H7 (cell line): ENCODE measurements at regions not wholly inside any gene's neighbourhood (a gene's known extent, or its start where the extent isn't known, plus 50 kb on each side); places are given as distances from the start of the nearest gene placed in this dataset.

Experiments used
- DNase-seq: peaks from one replicate; pipeline ENCODE4 v3.0.0; 2012
- H3K27me3 ChIP-seq: 2 replicates; pipeline ENCODE4 v1.6.0; 2011; ENCODE audit warnings: mild to moderate bottlenecking, low read length; ENCODE audit not compliant: control insufficient read depth, insufficient read depth
- H3K36me3 ChIP-seq: replicated peaks from 2 replicates; pipeline ENCODE4 v1.5.1; 2011; ENCODE audit warnings: low read length; ENCODE audit not compliant: control insufficient read depth, insufficient read depth
- H3K4me3 ChIP-seq: 2 replicates; pipeline ENCODE4 v1.5.1; 2011; ENCODE audit warnings: low read depth, mild to moderate bottlenecking, control low read depth, low read length, moderate library complexity; ENCODE audit not compliant: insufficient read depth

DNA sequence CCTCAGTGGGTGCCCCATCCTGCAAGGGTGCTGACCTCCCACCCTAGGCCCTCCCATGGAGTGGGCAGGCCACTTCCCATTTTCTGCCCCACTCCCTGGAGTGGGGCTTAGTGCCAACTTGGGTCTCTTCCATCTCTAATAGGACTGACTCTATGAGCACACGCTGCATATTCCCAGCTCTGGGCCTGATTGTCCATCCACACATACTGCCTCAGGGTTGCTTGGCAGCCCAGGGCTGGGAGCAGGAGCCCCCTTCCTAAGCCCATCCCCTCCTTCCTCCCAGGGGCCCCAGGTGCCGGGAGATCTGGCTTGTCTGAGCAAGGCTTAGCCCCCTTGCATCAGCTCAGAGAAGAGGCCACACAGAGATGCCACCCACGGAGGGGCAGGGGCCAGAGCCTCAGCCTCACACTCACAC, 55.1 kb downstream of the PJA1 start:
- Histone ChIP-seq H3K4me3 (no peak overlapping the region), H3K36me3 (no peaks in the 10 kb centered on the region), H3K27me3 (no peaks in the 10 kb centered on the region)
- DNase-seq, result no peak

DNA sequence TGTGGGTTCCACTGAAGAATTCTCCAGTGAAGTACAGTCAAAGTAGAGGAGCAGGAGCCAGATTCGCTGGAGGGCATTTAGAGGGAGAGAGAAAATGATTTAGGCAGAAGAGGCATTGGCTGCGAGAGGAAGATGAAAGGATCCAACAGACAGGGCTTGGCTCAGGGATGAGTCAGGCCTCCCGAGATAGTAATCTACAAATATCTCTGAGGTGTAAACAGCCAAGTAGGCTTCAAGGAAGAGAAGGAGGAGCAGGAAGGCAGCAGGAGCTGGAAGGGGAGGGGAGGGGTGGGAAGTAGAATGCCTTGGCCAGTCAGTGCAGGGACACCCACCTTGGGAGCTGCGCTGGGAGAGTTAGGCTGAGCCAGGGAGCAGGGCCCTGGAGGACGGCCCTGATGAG, 55.5 kb downstream of the PJA1 start:
- H3K4me3 ChIP-seq, result no peak overlapping the region
- DNase-seq, result no peak
- H3K36me3 ChIP-seq, result no peaks in the 10 kb centered on the region
- H3K27me3 ChIP-seq, result no peaks in the 10 kb centered on the region

DNA sequence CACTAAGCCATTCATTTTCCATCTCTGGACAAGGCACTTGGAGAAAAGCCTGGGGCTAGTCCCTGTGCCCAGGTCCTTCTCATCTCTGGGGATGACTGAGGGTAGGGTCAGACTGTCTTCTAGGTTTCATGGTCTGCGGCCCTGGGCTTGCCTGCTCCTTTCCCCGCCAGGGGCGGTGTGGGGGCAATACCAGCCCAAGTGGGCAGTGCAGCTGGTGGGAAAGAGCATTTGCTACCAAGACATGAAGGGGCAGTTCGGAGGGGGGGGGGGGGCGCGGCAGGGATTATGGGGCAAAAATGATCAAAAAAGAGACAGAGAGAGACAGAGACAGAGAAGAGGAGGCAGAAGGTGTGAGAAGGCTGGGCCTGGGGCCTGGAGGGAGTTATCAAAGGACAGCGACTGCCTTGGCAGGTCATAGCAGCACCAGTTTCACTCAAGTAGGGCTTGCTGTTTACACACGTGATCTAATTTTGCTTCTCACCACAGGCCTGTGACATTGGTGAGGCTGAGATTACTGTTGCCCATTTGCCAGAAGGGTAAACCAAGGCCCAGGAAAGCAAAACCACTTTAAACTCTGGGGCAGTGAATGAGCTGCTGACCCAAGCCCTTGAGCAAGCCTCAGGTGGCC, 56.1 kb downstream of the PJA1 start:
- peak; percentile 58 for DNase-seq
- Histone ChIP-seq H3K36me3 (no peaks in the 10 kb centered on the region), H3K27me3 (no peaks in the 10 kb centered on the region), H3K4me3 (no peak overlapping the region)

DNA sequence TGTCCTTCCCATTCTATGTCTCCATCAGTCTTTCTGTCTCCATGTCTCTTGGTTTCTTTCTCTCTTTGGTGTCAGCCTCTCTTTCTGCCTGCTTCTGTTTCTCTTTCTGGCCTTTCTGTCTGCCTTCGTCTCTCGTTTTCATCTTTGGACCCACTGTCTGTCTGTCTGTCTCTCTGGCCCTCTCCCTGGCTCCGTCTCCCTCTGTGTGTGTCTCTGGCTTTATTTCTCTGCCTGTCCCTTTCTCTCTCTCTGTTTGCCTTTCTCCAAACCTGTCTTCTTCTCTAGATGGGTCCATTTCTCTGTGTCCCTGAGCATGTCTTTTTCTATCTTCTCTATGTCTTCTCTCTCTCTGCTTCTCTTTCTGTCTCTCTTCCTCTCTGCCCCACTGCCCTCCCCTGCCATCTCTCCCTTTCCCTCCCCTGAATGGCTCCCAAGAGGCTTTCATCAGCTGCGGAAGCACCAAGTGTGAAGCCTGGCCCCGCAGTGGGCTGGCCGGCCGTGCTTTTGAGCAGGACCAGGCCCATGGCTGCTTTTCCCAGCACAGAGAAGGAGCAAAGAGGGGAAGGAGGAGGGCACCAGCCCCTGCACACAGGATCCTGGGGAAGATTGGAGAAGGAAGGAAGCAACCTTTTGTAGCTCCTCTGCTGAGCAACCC, 57.4 kb downstream of the PJA1 start:
- Histone ChIP-seq H3K27me3 (no peaks in the 10 kb centered on the region), H3K36me3 (no peaks in the 10 kb centered on the region), H3K4me3 (no peak overlapping the region)
- no peak for DNase-seq

DNA sequence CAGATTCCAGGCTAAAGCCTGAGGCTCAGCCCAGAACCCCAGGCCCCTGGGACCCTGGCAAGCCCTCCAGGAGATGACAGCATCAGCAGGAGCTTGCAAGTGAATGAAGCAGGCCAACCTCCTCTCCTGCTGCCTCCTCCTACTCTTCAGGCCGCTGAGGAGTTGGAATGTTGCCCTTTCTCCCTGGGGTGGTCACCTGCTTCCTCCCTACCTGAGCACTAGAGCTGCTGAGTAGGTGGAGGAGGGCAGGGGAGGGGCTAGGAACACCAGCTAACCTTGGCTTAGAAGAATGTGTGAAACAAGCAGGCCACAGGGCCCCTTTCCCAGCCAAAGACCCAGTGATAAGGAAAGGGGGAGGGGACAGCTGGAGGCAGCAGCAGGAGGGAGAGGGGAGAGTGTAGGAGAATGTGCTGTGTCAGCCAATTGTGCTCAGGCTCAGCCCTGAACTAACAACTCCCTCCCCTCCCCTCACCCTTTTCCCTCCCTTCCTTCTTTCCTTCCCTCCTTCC, 58.0 kb downstream of the PJA1 start:
- DNase-seq, result peak; percentile 84
- Histone ChIP-seq H3K27me3 (no peaks in the 10 kb centered on the region), H3K4me3 (no peak overlapping the region), H3K36me3 (no peaks in the 10 kb centered on the region)

DNA sequence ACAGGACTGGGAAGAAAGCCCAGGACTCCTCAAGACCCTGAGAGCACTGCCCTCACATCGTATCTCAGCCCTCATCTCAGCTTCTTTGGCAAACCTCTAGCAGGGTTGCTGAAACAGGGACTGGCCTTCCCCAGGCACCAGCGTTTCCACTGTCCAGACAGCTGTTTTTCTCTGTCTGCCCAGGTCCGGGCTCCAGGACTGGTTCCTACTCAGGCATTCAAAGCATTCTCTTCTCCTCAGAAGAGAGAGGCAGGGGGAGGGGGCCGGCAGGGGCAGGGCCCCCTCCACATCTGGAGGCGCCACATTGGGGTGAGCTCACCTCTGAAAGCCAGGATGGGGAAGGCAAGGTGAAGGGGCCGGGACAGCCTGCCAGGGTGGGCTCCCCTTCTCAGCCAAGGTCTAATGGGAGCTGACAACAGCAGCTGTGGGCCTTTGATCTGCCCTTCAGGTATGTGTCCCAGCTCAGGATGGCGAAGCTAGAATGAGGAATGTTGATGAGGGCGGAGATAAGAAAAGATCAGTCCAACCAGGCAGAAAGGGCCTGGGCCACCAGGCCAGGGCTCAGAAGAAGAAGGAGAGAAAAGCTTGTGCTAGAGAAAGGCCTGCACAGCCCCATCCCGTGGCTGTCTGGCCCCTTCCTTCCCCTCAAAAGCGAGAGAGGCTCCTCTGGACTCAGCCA, 60.4 kb downstream of the PJA1 start:
- H3K27me3 ChIP-seq, result no peaks in the 10 kb centered on the region
- no peak overlapping the region for H3K4me3 ChIP-seq
- no peak for DNase-seq
- H3K36me3 ChIP-seq, result no peaks in the 10 kb centered on the region

DNA sequence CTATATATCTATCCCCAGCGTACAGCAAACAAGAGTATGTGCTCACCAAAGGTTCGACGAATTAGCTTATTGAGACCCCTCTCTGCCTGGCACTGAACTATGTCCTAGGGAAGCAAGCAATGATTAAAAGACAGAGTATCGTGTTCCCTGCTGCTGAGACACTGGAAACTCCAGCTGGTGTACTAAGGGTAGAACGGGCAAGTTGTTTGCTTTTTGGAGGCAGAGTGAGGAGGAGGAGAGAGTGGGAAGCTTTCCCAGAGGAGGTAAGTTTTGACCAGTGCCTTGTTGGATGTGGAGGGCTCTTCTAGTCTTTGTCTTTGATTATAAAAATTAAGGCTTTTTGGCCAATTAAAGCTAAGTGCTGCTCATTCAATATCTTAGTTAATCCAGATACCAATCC, 61.7 kb downstream of the PJA1 start:
- Histone ChIP-seq H3K27me3 (no peaks in the 10 kb centered on the region), H3K4me3 (no peak overlapping the region), H3K36me3 (no peaks in the 10 kb centered on the region)
- DNase-seq, result no peak

DNA sequence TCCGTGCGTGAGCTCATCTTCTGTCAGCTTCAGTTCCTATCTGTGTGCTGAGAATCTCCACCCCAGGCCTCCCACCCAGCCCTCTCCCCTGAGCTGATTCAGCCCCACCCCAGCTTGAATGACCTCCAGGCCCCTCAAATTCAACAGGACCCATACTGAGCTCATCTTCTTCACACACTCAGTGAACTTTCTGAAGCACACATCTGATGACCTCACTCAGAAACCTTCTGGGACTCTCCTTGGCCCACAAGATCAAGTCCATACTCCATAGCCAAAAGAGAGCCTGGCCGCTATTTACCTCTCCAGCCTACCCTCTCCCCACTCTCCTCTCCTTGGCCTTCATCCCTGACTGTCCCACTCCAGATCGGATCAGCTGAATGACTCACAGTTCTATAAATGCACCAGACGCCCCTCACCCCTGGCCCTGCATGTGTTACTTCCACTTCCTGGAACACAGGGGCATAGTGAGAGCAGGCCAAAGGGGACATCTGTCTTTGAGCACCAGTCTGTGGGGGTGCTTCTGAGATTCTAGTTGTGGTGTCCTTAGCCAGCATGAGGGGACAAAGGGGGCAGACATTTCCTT, 62.5 kb downstream of the PJA1 start:
- no peak for DNase-seq
- H3K27me3 ChIP-seq, result no peaks in the 10 kb centered on the region; the same call in 1 of the 2 replicates
- no peaks in the 10 kb centered on the region for H3K36me3 ChIP-seq
- no peak overlapping the region for H3K4me3 ChIP-seq

DNA sequence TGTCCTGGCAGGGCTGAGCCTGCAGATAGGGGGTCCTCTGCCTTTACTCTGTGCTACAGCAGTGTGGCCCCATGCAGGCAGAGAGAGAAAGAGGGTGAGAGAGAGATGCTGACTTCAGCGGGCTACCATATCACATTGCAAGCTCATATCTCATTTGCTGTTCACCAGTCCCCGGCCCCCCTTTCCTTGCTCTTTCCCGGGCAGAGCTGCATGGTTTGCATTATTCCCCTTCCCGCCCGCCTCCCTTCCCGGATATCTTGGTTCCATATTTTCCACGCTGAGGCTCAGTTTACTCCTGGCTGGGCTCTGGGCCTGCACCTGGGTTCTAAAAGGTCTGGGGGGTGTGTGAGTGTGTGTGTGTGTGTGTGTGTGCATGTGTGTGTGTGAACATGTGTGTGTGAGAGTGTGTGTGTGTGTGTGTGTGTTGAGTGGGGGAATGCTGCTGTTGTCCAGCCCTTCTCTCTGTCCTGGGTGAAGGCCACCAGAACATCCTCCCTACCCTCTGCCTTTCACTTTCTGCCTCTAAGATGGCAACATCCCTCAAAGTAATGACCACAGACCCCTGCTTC, 63.5 kb downstream of the PJA1 start:
- H3K4me3 ChIP-seq, result no peak overlapping the region
- H3K27me3 ChIP-seq, result peaks cover 2% of the 10 kb centered on the region
- no peak for DNase-seq
- no peaks in the 10 kb centered on the region for H3K36me3 ChIP-seq

DNA sequence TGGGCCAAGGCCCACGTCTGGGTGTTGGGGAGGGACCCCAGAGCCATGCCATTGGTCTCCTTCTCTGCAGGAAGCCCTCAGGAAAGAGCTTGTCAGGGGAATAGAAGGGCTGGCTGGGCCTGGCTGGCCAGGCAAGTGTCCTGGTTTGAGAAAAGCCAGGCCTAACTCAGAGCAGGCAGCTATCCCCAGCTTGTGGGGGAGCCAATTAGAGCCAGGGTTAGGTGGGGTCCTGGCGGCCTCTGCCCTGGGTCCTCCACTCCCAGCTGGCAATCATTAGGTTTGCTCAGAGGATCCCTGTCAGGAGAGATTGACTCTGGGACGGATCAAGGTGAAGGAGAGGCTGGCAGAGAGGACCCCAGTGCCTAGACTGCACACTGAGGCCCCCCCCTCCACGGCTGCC, 64.8 kb downstream of the PJA1 start:
- H3K36me3 ChIP-seq, result no peaks in the 10 kb centered on the region
- H3K27me3 ChIP-seq, result peaks cover 2% of the 10 kb centered on the region
- H3K4me3 ChIP-seq, result no peak overlapping the region
- no peak for DNase-seq

DNA sequence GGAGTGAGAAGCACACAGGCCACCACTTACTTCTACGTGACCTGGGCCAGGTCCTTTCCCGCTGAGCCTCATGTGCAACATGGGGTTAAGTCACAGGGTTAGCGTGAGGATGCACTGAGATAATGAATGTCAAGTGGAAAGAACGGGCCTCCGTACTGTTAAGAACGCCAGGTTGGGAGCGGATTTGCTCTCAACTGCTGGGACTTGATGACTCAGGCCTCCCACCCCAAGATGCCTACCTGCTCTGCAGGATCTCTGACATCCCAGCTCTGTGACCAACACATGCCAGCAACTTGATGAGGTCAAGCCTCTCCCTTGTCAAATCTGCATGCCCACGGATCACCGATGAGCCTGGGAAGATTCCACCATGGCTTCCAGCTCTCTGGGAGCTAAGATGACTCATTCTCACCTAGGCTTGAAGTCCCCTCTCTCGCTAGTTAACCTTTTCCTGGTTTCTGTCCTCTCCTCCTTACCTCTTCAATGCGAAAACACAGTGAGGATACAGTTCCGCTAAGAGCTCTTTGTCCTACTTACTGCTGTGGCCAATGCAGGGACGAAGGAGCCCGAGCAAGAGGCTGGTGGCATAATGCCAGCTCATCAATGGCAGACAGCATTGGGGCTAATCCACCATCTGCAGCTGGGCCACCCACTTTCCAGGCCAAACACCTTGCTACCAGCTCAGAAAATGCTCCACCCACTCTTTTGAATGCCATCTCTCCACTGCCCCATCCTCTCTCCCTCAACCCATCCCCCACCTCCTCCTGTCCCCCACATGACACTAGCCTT, 67.6 kb downstream of the PJA1 start:
- H3K27me3 ChIP-seq, result peaks cover 2% of the 10 kb centered on the region
- no peak for DNase-seq
- no peak overlapping the region for H3K4me3 ChIP-seq
- H3K36me3 ChIP-seq, result no peaks in the 10 kb centered on the region

DNA sequence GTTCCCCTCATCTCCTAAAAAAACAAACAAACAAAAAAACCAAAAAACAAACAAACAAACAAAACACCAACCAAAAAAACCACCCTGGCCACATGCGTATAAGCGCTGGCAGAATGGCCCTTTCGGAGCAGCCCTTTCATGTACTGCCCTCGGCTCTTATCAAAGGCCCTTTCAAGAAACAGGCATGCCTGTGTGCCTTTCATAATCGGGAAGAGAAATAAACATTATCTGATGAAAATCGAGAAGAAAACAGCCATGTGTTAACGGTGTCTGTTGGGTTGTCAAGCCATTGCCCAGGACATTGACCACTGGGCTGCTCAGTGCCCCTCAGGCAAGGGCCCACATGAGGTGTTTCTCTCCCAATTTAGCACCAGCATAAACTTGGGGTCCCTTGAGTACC, 68.3 kb downstream of the PJA1 start:
- DNase-seq, result no peak
- Histone ChIP-seq H3K36me3 (no peaks in the 10 kb centered on the region), H3K4me3 (no peak overlapping the region), H3K27me3 (peaks cover 2% of the 10 kb centered on the region)

DNA sequence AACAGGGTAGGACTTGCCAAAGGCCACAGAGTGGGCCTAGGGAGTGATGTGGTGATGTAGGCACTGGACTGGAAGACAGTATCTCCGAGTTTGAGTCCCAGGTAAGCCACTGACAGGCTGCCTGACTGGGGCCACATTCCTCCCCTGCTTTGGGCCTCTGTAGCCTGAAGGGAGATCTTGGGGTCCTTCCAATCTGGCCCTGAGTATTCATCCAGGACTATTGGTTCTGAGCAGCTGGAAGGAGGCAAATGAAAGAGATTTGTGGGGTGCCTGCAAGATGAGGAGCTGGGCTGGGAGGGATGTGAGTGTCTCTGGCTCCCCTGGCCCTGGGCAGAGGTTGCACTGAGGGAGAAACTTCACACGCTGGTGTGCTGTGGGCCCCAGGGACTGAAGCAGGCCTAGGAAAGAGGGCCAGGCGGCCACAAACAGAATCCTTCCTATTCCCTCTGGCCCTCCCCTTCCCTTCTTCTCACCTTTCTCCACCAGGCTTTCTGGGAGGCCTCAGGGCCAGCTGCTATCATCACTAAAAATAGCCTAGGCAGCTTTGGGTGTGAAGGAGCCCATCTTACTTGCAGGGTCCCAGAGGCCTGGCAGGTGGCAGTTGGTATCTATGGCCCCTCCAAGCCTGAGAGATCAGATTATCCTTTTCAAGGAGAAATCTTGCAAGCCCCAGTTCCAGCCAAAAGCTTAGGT, 70.1 kb downstream of the PJA1 start:
- no peaks in the 10 kb centered on the region for H3K36me3 ChIP-seq
- H3K4me3 ChIP-seq, result no peak overlapping the region
- peaks cover 2% of the 10 kb centered on the region for H3K27me3 ChIP-seq

More for the DNA sequence above, 70.1 kb downstream of the PJA1 start:
- no peak for DNase-seq
